HG02943 (cell line): ENCODE measurements at regions not wholly inside any gene's neighbourhood (a gene's known extent, or its start where the extent isn't known, plus 50 kb on each side); places are given as distances from the start of the nearest gene placed in this dataset.
"Not testable (repeated sequence)": the region's sequence is repeated elsewhere in the genome, so short reads cannot be mapped to it uniquely, and the experiment has no call there.

ENCODE experiments used
- ATAC-seq: cut with Tn5 transposase; IDR thresholded peaks from one replicate; pipeline ENCODE4 v1.9.1; 2021; ENCODE audit warnings: mild to moderate bottlenecking, low read depth, moderate library complexity; ENCODE audit not compliant: unreplicated experiment

DNA sequence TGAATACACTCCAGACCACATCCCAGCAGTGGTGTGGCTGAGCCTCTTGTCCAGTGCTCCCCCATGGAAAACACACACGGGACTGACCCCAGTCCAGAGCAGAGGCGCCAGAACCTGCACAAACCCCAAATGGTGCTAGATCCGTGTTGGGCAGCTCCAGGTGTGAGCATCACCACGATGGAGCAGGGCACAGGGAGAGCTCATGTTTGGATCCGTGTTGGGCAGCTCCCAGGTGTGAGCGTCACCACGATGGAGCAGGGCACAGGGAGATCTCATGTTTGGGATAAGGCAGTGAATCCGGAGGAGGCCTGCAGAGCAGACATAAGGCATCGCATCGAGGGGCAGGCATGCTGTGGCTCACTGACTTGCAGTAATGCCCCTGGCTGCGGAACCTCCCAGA lies 460.0 kb upstream of the MYT1L start:
- ATAC-seq: no peak

DNA sequence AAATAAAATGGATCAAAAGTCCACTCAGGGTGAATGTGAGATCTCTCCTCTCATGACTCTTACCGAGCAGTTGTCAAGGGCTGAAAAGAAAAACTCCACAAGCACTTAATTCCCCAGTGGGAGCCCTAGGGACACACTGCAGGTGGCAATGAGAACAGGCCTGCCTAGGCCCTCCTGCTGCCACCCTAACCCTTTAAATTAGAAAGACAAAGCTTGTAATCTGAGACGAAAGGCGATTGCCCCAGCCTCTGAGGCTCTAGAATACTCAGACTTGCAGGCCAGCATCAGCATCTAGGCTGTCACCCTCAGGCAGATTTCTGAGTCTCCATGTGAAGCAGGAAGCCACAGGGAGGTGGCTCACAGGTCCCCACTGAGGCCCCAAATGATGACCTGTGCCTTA lies 457.0 kb upstream of the MYT1L start:
- ATAC-seq: no peak

DNA sequence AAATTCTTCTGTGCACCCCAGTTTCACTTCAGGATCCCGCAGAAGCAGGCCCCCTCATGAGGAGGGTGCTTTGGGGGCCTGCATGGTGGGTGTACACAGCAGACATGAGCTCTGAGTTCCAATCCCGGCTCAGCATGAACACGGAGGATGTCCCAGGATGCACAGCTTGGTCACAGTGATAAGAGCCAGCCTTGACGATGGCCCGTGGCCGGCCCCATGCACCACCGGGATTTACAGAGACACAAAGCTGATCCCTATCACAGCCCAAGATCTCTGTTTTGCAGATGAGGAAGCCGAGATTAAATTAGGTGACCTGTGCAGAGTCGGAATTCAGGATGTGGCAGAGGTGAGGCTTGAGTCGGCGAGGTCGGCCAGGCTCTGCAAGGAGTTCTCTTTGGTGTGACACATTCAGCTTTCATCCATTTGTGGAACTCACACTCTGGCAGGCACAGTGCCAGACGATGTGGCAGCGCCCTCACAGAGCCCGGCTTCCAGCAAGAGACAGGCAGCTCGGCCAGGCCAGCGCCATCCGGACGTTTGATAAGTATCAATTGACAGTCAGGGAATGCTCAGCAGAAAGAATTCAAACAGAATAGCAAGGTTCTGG lies 456.3 kb upstream of the MYT1L start:
- ATAC-seq: no peak

DNA sequence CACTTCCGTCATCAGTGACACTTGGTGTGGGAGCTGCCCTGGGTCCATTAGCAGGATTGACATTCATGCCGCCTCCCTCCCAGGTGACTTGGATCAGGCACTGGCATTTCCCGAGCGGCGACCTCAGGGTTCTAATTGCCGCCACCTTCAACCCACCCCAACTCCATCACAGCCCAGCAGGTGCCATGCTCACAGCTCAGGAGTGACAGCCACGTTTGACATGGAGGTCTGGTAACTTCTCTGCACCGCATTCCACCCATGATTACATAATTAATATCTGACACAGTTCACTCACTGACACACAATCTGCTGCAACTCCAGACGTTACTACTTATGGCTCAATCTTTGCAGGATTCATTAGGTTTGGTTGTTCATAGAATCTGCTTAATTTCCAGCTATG lies 450.9 kb upstream of the MYT1L start:
- no peak for ATAC-seq

DNA sequence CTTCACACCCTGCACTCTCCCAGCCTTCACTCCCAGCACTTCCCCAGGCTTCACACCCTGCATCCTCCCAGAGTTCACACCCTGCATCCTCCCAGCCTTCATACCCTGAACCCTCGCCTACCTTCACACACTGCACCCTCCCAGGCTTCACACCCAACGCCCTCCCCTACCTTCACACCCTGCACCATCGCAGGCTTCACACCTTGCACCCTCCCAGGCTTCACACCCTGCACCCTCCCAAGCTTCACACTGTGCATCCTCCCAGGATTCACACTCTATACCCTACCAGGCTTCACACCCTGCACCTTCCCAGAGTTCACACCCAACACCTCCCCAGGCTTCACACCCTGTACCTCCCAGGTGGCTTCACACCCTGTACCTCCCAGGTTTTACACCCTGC lies 448.7 kb upstream of the MYT1L start:
- ATAC-seq: no peak

DNA sequence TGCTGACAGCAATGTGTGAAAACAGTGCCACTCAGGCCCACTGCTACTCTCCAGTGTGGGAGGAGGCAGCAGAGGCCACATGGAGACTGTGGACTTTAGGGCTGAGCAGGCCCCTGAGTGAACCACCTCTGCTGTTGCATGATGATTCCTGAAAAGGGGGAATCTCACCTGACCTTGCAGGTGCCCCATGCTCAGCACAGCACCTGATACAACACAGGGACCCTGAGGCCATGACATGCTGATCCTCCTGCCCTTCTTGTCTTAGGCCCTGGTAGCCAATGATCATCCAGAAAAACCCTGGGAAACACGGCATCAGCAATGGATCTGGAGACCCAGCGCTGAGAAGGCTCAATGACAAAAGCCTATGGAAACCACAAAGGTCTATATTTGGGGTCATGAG lies 446.8 kb upstream of the MYT1L start:
- ATAC-seq: no peak

DNA sequence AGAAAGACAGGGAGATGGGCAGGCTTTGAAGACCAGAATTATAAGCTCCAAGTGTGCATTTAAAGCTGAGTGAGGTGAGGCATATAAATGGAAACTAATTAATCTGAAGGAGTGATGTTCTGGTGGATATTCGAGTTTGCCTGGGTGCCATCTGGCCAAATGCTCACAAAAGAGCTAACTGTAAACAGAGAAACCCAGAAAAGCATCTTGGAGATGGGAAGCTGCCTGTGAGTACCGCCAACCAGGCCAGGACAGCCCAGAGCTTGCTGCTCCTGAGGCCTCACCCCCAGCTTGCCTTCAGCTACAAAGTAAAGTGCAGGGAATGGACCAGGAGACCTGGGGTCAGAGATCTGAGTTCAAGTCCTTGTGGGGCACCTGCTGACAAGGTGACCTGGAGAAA lies 446.1 kb upstream of the MYT1L start:
- ATAC-seq: no peak

DNA sequence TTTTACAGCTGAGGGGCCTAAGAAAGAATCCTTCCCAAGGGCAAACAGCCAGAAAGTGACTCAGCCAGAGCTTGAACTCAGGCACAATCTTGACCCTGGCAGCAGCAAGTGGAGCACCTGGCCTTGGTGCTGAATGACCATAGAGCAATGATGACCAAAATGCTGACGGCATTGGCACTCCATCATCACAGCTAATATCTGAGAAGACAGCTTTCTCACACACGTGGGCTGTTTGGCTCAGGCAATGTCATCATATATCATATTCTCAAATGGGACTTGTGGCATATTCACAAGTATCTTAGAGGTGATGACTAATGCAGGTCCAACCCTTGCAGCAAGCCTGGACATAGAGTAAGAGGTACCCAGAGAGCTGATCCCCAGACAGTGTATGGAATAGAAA lies 443.9 kb upstream of the MYT1L start:
- no peak for ATAC-seq

DNA sequence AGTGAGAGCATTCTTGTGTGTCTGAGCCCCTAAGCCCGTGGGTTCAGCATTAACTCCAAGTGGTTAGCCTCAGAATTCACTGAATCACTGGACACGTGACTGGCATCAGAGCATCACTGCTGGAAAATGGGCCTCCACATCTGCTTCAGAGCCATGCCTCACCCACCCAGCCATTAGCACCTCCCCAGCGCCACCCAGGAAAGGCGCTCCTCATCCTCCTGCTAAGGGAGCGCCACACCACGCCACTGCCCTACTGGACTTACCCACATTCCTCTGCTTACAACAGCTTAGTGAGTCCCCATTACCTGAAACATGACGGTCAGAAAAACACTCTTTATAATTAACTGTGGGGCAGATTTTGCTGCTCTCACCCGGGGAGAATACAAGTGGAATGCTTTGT lies 442.6 kb upstream of the MYT1L start:
- ATAC-seq: no peak

DNA sequence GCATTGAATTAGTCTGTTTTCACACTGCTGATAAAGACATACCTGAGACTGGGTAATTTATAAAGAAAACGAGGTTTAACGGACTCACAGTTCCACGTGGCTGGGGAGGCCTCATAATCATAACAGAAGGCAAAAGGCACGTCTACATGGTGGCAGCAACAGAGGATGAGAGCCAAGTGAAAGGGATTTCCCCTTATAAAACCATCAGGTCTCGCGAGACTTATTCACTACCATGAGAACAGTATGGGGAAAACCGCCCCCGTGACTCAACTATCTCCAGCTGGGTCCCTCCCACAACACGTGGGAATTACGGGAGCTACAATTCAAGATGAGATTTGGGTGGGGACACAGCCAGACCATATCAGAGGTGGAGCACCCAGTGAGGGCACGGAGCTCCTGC lies 442.0 kb upstream of the MYT1L start:
- not testable (repeated sequence) for ATAC-seq

DNA sequence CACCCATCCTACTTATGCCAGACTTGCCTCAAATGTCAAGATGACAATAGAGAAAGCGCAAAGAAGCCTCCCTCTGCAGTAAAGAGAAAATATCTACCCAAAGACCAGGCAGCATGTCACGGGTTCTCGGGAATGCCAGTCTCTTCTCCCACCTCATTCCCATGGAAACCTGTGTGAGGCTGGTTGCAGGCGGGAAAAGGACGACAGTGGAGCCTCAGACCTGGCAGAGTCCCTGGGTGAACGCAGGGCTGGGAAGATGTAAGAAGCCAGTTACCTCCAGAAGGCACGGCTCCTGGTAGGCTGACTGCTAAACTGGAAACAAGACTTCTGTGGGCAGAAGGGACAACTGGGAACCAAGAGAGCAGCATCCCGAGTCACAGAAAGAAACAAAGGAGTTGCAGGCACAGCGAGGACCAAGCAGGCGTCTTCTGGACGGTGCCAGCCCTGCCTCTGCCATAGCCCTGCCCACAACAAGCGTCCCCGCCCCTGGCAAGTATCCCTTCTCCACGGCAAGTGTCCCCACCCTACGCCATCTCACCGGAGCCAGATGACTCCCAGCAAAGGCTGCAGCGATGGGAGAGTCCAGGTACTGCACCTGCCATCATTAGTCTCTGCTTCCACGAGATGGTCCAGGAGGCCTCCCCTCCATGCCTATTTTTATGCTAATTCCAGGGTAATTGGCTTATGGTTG lies 440.8 kb upstream of the MYT1L start:
- no peak for ATAC-seq

DNA sequence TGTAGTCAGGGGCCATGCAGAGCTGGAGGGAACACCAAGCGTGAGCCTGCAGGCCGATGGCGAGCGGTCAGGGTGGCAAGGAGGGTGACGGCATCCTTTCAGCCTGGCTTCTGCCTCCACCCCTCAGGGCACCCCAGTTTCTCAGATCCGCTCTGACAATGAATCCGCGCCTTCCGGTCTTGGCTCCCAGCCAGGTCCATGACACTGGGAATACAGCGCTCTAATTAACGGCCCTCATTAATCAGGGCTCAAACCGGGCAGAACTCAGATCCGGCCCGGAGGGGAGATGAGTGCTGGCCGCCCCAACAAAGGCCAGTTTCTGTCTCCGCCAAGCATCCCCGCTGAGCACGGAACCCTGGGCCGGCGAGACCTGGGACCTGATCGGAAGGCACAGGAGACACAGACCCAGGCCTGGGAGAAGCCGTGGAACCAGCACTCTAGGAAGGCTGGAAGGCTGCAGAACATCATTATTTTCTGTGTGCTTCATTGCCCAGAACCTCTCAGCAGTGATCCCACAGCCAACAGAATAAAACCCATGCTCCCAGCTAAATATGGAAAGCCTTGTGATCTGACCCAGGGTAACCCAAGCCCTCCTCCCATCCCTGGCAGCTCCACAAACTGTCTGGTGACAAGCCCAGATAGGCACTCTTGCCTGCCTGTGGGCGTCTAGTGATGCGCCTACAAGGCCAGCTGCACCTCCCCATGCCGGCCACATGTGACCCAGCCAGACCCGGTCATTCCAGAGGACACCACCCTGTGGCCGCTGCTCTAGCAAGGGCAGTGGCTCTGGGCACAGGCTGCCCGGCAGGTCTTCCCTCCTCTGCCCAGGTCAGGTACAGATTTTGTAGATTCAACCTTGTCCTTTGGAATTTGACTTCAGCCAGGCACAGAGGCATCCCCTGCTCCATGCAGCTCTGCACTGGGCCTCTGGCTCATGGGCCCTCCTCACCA lies 438.7 kb upstream of the MYT1L start:
- no peak for ATAC-seq

DNA sequence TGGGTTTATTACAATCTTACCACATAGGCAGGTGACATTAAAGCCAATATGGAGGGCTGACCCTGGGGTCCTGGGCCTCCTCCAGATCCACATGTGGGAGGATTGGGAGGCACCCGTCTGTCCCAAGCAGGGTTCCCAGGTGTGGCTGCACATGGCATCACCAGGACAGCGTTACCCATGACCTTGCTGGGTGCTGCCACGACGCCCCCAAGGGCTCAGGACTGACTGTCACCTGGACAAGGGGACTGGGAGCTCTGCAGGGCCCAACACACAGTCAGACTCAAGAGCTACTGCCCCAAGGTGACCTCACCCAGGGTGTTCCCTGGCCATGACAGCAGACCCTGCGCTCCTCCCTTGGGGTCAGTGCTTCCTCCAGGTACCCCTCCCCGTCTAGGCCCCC lies 437.4 kb upstream of the MYT1L start:
- no peak for ATAC-seq

DNA sequence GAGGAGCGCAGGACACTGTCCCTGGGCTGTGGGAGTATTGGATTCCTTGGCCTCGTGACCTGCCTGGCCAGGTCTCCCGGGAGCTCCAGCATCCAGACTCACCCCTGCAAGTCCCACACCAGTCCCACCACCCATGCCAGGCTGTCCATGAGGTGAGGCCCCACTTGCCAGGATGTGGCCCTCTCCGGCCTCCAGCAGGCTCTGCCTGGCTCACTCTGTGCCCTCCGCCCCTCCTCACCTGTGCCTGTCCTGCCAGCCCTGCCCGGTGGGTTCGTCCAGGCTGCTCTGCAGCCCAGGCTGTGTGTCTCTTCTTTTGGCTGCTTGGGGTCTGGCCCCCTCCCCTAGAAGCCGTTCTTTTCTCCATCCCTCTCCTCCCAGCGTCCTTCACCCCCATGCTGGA lies 436.8 kb upstream of the MYT1L start:
- no peak for ATAC-seq

DNA sequence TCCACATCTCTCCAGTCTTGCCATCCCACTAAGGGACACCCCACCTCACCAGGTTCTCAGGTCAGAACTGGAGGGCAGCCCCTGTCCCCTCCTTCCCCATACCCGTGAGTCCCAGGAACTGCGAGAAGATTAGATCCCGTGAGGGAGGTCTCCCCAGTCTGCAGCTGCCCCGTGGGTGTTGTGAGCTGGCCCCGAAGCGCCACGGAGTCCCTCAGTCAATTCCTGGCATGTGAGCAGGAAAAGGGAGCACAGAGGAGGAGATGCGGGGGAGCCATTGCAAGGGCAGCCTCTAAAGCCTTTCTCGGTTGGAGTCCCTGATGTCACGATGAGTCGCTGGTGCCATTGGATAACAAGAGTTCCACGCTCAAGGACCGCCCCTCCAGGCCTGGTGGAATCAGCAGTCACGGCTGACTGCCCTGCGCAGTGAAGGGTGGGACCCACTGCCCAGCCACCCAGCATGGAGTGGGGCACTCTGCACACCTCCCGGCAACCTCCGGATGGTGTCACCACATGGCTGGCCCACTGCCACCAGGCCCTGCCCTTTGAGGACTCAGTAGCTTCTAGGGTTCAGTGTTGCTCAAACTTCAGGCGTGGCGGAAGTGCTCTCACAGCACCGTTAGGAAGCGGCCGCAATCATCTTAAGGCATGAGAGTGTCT lies 434.9 kb upstream of the MYT1L start:
- no peak for ATAC-seq

DNA sequence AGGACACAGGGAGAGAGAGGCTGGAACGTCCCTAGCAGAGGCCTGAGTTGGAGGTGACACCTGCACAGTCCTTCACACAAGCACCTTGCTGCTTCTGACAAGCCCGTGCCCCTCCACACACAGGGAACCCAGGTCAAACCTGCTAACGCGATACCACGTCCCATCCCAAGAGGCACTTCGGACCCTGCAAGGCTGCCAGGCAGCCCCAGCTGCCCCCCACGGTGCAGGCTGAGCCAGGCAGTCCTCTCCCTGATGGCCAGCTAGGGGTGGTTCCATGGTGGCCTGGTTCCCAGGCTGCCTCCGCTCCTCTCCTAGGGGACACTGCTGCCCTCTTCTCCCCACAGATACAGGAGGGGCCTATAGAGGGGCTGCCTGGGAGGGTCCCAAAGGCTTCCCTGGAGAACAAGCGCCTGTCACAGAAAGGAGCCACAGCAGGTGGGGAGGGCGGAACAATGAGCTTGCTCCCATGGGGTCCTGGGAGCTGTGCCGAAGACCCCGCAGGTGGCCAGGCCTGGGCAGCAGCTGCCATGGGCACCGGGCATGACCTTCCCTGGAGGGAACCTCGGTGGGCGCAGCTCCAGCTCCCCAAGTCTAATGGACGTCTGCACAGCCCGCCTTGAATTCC lies 434.2 kb upstream of the MYT1L start:
- no peak for ATAC-seq

DNA sequence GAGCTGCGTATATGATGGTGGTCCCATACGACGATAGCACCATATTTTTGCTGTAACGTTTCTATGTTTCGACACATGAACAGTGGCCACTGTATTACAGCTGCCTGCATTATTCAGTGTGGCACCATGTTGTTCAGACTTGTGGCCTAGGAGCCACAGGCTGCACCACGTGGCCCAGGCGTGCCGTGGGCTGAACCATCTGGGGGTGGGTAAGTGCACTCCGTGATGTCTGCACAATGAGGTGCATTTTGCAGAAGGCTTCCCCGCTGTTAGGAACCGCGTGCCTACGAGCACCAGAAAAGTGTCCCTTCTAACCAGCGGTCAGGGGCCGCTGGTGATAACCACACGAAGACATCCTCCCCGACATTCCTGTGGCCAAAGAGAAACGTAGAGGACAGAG lies 433.7 kb upstream of the MYT1L start:
- no peak for ATAC-seq

DNA sequence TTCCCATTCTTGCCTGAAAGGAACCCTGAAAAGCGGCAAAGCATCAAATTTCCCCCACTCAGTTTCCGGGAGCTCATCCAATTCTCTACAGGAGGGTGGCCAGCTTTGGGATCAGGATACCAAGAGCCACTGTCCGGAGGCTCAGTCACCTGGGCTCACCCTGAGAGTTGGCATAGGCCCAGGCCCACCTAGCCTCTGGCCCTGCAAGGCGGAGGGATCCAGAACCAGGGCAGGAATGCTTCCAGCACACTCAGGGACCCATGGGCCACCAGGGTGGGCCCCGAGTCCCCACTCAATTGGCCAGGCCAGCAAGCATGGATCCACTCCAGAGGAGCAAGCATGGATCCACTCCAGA lies 432.9 kb upstream of the MYT1L start:
- no peak for ATAC-seq

DNA sequence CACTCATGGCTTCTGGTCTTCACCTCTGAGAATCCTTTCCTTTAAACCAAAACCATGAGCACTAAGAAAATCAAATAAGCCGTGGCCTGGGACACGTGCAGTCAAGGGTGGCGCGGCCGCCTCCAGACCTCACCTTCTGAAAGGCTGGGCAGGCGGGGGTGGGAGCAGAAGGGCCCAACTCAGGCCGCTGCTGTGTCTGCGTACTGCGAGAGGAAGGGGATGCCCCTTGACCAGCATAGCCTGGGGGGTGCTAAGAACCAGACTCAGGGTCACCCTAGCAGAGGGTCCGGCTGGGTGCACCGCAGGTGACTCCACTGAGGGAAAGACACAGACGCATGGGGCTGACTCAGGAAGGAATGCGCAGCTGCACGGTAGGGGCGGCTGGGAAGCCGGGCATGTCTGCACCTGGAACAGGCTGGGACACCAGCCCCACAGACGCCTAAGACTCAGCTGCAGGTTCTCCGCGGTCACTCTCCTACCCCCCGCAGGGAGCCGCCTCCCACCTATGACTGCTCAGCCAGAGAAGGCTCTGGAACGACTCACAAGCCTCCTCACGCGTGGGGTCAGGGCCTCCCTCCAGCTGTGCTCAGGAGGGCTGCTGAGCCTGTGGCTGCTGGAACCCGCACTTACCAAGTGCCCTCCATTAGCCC lies 432.4 kb upstream of the MYT1L start:
- no peak for ATAC-seq

DNA sequence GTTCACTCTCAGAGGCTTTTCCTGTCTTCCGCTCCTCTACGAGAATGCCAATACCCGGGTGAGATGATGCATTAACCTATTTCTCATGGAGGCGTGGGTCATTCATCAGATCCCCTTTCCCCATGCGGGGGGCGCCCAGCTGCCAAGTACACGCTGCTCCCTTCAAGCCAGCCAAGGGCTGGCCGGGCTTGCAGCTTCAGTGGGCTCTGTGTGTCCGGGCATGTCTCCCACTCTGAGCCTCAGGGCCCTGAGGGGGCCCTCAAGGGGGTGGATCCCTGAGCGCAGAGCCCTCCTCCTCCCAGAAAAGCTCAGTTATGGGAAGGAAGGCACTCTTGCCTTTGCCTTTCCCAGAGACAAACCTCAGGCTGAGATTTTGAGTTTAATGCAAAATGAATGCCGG lies 431.8 kb upstream of the MYT1L start:
- ATAC-seq: no peak
